Heart right ventricle (tissue), 16 donors: ENCODE measurements at regions not wholly inside any gene's neighbourhood (a gene's known extent, or its start where the extent isn't known, plus 50 kb on each side); places are given as distances from the start of the nearest gene placed in this dataset.

Experiments used
- ATAC-seq, 8 donors: fragments of 200-7000 bp; cut with Tn5 transposase; one replicate each; pipeline ENCODE4 v1.9.1; 2020; ENCODE audit warnings: mild to moderate bottlenecking in 8 of 8, moderate library complexity in 8 of 8, moderate number of reproducible peaks in 1 of 8
- DNase-seq, 2 donors: peaks; one replicate each; pipeline ENCODE4 v3.0.0-alpha.2; 2020
- H3K27ac ChIP-seq, 10 donors: fragments of 200-600 bp; sonication (generic) in 2 of 10; one replicate each; pipeline versions ENCODE4 v1.5.0 to v1.8.0; 2020 to 2022; ENCODE audit warnings: mild to moderate bottlenecking in 3 of 10
- H3K27me3 ChIP-seq, 7 donors: fragments of 200-600 bp; one replicate each; pipeline ENCODE4 v1.8.0; 2021 to 2022; ENCODE audit warnings: mild to moderate bottlenecking in 2 of 7
- H3K36me3 ChIP-seq, 9 donors: fragments of 200-600 bp; sonication (generic) in 1 of 9; one replicate each; pipeline versions ENCODE4 v1.5.0 to v1.8.0; 2020 to 2022; ENCODE audit warnings: mild to moderate bottlenecking in 2 of 9
- H3K4me1 ChIP-seq, 9 donors: fragments of 200-600 bp; sonication (generic) in 1 of 9; one replicate each; pipeline versions ENCODE4 v1.5.0 to v1.8.0; 2020 to 2022; ENCODE audit warnings: mild to moderate bottlenecking in 4 of 9
- H3K4me3 ChIP-seq, 10 donors: fragments of 200-600 bp; sonication (generic) in 2 of 10; one replicate each; pipeline versions ENCODE4 v1.5.0 to v1.8.0; 2020 to 2022; ENCODE audit warnings: mild to moderate bottlenecking in 7 of 10, moderate library complexity in 2 of 10
- H3K9me3 ChIP-seq, 11 donors: fragments of 200-600 bp in 10 of 11; sonication (generic) in 2 of 11; one replicate each; pipeline versions ENCODE4 v1.5.0 to v1.8.0; 2013 to 2022; ENCODE audit warnings: mild to moderate bottlenecking in 2 of 11, control low read depth in 1 of 11, moderate library complexity in 1 of 11
- WGBS, 2 donors: extraction: QIAGEN DNeasy Blood & Tissue Kit; methylation state at CpG; one replicate each; pipeline ENCODE4 v1.1.7; 2013; ENCODE audit warnings: inconsistent platforms in 1 of 2; 5-methylcytosine and 5-hydroxymethylcytosine counted together
- intact Hi-C, 10 donors: fragments of 100-400 bp; cut with DNase I; formaldehyde crosslinking; loops; one replicate each; pipeline versions ENCODE4 v1.11.1 to v1.14.2; 2022
- TF ChIP-seq, protein P1 (sequence below), 9 donors: fragments of 200-600 bp; sonication (generic) in 2 of 9; IDR thresholded peaks; one replicate each; pipeline versions ENCODE4 v1.5.0 to v1.8.0; 2021 to 2022; ENCODE audit warnings: antibody characterized with exemption in 9 of 9, mild to moderate bottlenecking in 5 of 9, moderate library complexity in 1 of 9
- donor health status: Arrhythmogenic right ventricular cardiomyopathy.
- donor health status: ischemic (EF 13 %, LVEDD 7.1; RV severe dilation, severe dysfunction).
- donor health status: healthy with polysubstance abuse.
- donor health status: DM: no; HTN: yes; CAD: no.
- donor health status: DM: no; HTN: no; CAD: no.
- donor health status: ischemic (EF 25% LVEDD 6.9; RV normal size, moderate dysfunction).
- donor health status: ischemic (EF 25% LVEDD 5.7; RV mildly dilated, moderate dysfunction).
- donor health status: healthy.
- donor health status: DM: yes; HTN: yes; CAD: no.
- donor health status: Ischemic cardiomyopathy.
- donor health status: ischemic (EF 35%, LVEDD 5.7; RV mildly dilated, moderate dysfunction).
- donor health status: nonischemic (EF 11% LVEDD 7.7; RV severe dilation, severe dysfunction).
- donor health status: DM: yes; HTN: yes; CAD: no.
- donor health status: PGD.
- donor health status: ischemic (EF 29% LVEDD 5.4; RV normal size, mild dysfunction).
- donor health status: nonischemic (EF 23%, LVEDD 6.1; RV moderate dilation, normal function).

DNA sequence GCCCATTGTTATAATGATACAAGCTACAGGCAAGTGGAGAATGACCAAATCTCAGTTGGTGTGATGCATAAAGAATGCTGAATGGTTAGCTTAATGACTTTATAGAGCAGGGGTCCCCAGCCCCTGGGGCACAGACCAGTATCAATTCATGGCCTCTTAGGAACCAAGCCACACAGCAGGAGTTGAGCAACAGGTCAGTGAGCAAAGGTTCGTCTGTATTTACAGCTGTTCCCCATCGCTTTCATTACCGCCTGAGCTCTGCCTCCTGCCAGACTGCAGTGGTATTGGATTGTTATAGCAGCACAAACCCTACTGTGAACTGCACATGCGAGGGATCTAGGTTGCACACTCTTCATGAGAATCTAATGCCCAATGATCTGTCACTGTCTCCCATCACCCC, 114.0 kb upstream of the ZFHX3 start:
- ATAC-seq (no peak), DNase-seq (no peak)
- no peaks in the 10 kb centered on the region for H3K27me3 ChIP-seq
- peaks cover 0 to 6% (median 0%) of the 10 kb centered on the region in 11 donors for H3K9me3 ChIP-seq
- WGBS, 2 donors, result 87 to 94% methylated on average over 4 of the region's 4 CpGs
- no peaks in the 10 kb centered on the region for H3K36me3 ChIP-seq
- peaks cover 0 to 22% (median 3%) of the 10 kb centered on the region in 9 donors for H3K4me1 ChIP-seq
- intact Hi-C loops, result no loop called here
- TF ChIP-seq, protein P1, sequence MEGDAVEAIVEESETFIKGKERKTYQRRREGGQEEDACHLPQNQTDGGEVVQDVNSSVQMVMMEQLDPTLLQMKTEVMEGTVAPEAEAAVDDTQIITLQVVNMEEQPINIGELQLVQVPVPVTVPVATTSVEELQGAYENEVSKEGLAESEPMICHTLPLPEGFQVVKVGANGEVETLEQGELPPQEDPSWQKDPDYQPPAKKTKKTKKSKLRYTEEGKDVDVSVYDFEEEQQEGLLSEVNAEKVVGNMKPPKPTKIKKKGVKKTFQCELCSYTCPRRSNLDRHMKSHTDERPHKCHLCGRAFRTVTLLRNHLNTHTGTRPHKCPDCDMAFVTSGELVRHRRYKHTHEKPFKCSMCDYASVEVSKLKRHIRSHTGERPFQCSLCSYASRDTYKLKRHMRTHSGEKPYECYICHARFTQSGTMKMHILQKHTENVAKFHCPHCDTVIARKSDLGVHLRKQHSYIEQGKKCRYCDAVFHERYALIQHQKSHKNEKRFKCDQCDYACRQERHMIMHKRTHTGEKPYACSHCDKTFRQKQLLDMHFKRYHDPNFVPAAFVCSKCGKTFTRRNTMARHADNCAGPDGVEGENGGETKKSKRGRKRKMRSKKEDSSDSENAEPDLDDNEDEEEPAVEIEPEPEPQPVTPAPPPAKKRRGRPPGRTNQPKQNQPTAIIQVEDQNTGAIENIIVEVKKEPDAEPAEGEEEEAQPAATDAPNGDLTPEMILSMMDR (IDR thresholded peaks at IDR 0.05), result no peak
- no peak overlapping the region for H3K27ac ChIP-seq
- no peak overlapping the region for H3K4me3 ChIP-seq

GRCh38 chr16:73159296-73159695, 111.4 kb upstream of the ZFHX3 start:
- H3K9me3 ChIP-seq, result peaks cover 0 to 6% (median 0%) of the 10 kb centered on the region in 11 donors
- ATAC-seq, result no peak
- H3K4me3 ChIP-seq, result no peak overlapping the region
- no peaks in the 10 kb centered on the region for H3K36me3 ChIP-seq
- peaks cover 0 to 17% (median 0%) of the 10 kb centered on the region in 9 donors for H3K4me1 ChIP-seq
- no peak for DNase-seq
- no peaks in the 10 kb centered on the region for H3K27me3 ChIP-seq
- no peak overlapping the region for H3K27ac ChIP-seq
- TF ChIP-seq, protein P1 (IDR thresholded peaks at IDR 0.05), result no peak
- intact Hi-C loops, result no loop called here
- WGBS, 2 donors, result 93 to 96% methylated on average over 5 of the region's 5 CpGs

GRCh38 chr16:73157861-73158260, 109.9 kb upstream of the ZFHX3 start:
- H3K36me3 ChIP-seq, result no peaks in the 10 kb centered on the region
- intact Hi-C loops, result no loop called here
- ATAC-seq, result peak in 1 of 8 donors; percentile 32
- no peak for DNase-seq
- no peak overlapping the region for H3K4me3 ChIP-seq
- H3K4me1 ChIP-seq, result peaks cover 0 to 23% (median 0%) of the 10 kb centered on the region in 9 donors
- no peaks in the 10 kb centered on the region for H3K27me3 ChIP-seq
- TF ChIP-seq, protein P1 (IDR thresholded peaks at IDR 0.05), result no peak
- 58% methylated on average over 3 of the region's 3 CpGs for WGBS, 2 donors
- peak overlapping the region in 2 of 10 donors; percentile 16 to 26 for H3K27ac ChIP-seq
- peaks cover 0 to 6% (median 0%) of the 10 kb centered on the region in 11 donors for H3K9me3 ChIP-seq

- WGBS, 2 donors, result 62 to 72% methylated on average over 10 of the region's 10 CpGs
- ATAC-seq (peak in 7 of 8 donors; percentile 79 to 84 (median 82)), DNase-seq (peak; percentile 25 to 38)
- Histone ChIP-seq H3K27me3 (no peaks in the 10 kb centered on the region), H3K27ac (peak overlapping the region in 3 of 10 donors; percentile 41 to 80 (median 46)), H3K4me1 (peaks cover 0 to 54% (median 3%) of the 10 kb centered on the region in 9 donors), H3K36me3 (no peaks in the 10 kb centered on the region), H3K4me3 (no peak overlapping the region), H3K9me3 (peaks cover 0 to 6% (median 0%) of the 10 kb centered on the region in 11 donors)
- TF ChIP-seq, protein P1 (IDR thresholded peaks at IDR 0.05), result no peak
- intact Hi-C loops, result no loop called here
These were observed 106.3 kb upstream of the ZFHX3 start for GRCh38 chr16:73154063-73154870.
